ENCODE measurements at regions not wholly inside any gene's neighbourhood (a gene's known extent, or its start where the extent isn't known, plus 50 kb on each side); places are given as distances from the start of the nearest gene placed in this dataset.

DNA sequence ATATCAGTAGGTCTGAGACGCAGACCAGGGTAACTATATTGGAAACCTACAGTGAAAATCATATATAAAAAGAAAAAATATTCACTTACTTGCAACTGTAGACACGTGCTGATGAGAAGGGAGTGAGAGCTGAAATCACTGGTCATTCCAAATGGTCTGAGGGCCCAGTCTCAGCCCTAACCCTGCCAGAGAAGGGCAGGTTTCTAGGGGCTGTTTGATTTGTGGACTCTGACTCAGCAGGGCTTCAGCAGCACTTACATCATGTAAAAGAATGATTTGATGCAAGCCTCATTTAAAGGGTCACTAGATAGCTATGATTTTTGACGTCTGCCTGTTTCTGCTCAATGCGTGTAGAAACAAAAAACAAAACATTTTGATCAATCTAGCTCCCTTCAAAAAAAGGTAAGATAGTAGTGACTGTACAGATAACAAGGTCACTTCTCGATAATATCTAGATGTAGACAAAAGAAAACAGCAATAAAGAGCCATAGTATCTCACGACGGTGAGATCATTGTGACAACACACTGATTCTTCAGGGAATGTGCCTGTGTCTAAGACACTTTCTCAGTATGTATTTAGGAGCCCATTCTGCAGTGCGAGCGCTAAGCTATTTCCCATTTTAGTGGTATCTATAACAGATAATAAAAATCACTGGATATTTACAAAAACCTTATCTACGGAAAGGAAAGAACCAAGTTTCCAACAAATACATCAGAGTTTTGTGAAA lies 307.2 kb downstream of the HIVEP2 start:
- Histone ChIP-seq H3K36me3 (ENCODE audit: control insufficient read depth, insufficient read depth, low read length) (no peaks in the 10 kb centered on the region), H3K4me3 (replicated peaks; ENCODE audit: low read depth, low read length) (no peak overlapping the region), H3K27me3 (replicated peaks; ENCODE audit: control insufficient read depth, insufficient read depth, low read length) (no peaks in the 10 kb centered on the region)
- TF ChIP-seq, protein P1, sequence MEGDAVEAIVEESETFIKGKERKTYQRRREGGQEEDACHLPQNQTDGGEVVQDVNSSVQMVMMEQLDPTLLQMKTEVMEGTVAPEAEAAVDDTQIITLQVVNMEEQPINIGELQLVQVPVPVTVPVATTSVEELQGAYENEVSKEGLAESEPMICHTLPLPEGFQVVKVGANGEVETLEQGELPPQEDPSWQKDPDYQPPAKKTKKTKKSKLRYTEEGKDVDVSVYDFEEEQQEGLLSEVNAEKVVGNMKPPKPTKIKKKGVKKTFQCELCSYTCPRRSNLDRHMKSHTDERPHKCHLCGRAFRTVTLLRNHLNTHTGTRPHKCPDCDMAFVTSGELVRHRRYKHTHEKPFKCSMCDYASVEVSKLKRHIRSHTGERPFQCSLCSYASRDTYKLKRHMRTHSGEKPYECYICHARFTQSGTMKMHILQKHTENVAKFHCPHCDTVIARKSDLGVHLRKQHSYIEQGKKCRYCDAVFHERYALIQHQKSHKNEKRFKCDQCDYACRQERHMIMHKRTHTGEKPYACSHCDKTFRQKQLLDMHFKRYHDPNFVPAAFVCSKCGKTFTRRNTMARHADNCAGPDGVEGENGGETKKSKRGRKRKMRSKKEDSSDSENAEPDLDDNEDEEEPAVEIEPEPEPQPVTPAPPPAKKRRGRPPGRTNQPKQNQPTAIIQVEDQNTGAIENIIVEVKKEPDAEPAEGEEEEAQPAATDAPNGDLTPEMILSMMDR (IDR thresholded peaks at IDR 0.05; ENCODE audit: insufficient read depth, low read length, poor library complexity, severe bottlenecking) = no peak
- DNase-seq (ENCODE audit: extremely low read depth, insufficient read length) = no peak

DNA sequence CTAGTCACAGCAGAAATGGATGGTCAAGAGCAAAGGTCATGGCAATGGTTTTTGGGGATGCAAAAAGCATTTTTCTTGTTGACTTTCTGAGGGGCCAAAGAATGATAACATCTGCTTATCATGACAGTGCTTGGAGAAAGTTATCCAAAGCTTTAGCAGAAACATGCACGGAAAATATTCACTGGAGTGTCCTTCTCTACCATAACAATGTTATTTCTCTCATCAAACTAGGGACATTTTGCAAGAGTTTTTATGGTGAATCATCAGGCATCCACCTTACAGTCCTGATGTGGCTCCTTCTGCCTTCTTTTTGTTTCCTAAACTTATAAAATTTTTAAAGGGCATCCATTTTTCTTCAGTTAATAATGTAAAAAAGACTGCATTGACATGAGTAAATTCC lies 302.3 kb downstream of the HIVEP2 start:
- H3K36me3 ChIP-seq (ENCODE audit: control insufficient read depth, insufficient read depth, low read length) = no peaks in the 10 kb centered on the region
- no peak for DNase-seq (ENCODE audit: extremely low read depth, insufficient read length)
- TF ChIP-seq, protein P1 (IDR thresholded peaks at IDR 0.05; ENCODE audit: insufficient read depth, low read length, poor library complexity, severe bottlenecking) = no peak
- no peak overlapping the region for H3K4me3 ChIP-seq (replicated peaks; ENCODE audit: low read depth, low read length)
- H3K27me3 ChIP-seq (replicated peaks; ENCODE audit: control insufficient read depth, insufficient read depth, low read length) = no peaks in the 10 kb centered on the region; the same call in 1 of the 2 replicates

DNA sequence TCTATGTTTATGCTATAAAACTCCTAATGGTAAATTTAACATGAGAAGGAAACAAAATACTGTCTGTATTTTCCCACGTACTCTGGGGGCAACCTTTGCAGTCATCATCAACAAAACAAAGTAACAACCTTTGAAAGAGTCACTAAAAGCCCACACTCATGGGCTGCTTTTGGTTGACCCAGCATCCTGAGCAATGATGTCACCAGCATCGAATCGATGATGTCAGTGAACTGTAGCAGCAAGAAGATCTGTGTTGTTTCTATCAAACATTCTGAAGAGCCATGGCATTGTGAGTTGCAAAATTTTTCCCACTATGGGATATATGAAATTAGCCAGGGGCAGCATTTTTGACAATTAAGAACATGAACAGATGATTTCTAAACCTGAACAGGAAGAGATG lies 300.1 kb downstream of the HIVEP2 start:
- no peak for DNase-seq (ENCODE audit: extremely low read depth, insufficient read length)
- TF ChIP-seq, protein P1 (IDR thresholded peaks at IDR 0.05; ENCODE audit: insufficient read depth, low read length, poor library complexity, severe bottlenecking) = no peak
- Histone ChIP-seq H3K36me3 (ENCODE audit: control insufficient read depth, insufficient read depth, low read length) (no peaks in the 10 kb centered on the region), H3K27me3 (replicated peaks; ENCODE audit: control insufficient read depth, insufficient read depth, low read length) (no peaks in the 10 kb centered on the region; the same call in 1 of the 2 replicates), H3K4me3 (replicated peaks; ENCODE audit: low read depth, low read length) (no peak overlapping the region)

DNA sequence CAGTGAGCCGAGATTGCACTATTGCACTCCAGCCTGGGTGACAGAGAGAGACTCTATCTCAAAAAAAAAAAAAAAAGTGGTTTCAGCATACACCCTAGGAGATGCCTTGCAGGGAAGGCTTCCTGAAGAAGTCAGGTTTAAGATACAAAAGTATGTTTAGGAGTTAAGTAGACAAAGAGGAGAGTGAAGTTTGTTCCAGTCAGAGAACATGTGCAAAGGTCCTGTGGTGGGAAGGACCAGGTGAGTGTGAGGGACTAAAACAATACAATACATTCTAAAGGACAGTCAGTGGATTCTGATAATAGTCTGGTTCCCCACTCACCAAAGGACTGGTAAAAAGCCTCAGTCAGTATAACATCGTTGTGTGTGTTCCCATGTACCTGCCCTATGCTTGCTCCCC lies 299.3 kb downstream of the HIVEP2 start:
- DNase-seq (ENCODE audit: extremely low read depth, insufficient read length) = no peak
- TF ChIP-seq, protein P1 (IDR thresholded peaks at IDR 0.05; ENCODE audit: insufficient read depth, low read length, poor library complexity, severe bottlenecking) = no peak

DNA sequence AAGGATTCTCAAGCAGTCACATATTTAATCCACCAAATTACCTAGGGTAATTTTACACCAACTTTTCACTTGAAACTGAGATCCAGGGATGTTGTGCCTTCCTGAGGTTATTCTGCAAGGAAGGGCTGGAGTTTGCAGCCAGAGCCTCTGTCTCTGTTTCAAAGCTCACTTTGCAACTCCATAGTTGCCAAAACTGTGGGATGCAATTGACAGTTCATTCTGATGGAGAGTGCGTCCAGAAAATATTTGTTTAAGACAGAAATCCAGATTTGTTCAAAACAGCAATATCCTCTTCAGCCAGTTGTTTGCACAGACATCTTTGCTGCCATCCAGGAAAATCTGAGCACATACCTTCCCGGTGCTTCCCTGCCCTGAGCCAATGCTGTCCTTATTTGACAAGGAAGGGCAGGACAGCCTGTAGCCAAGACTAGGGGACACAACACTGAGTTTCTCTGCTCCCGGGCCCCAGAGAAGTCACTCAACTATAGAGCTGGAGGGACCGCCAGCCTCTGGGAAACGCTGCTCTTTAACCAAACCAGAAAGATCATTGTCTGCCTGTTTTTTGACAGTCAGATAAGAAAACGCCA lies 297.4 kb downstream of the HIVEP2 start:
- no peaks in the 10 kb centered on the region; the same call in 1 of the 2 replicates for H3K27me3 ChIP-seq (replicated peaks; ENCODE audit: control insufficient read depth, insufficient read depth, low read length)
- TF ChIP-seq, protein P1 (IDR thresholded peaks at IDR 0.05; ENCODE audit: insufficient read depth, low read length, poor library complexity, severe bottlenecking) = no peak
- no peak overlapping the region for H3K4me3 ChIP-seq (replicated peaks; ENCODE audit: low read depth, low read length)
- H3K36me3 ChIP-seq (ENCODE audit: control insufficient read depth, insufficient read depth, low read length) = no peaks in the 10 kb centered on the region
- DNase-seq (ENCODE audit: extremely low read depth, insufficient read length) = no peak

More for the DNA sequence above, 299.3 kb downstream of the HIVEP2 start:
- Histone ChIP-seq H3K36me3 (ENCODE audit: control insufficient read depth, insufficient read depth, low read length) (no peaks in the 10 kb centered on the region), H3K4me3 (replicated peaks; ENCODE audit: low read depth, low read length) (no peak overlapping the region), H3K27me3 (replicated peaks; ENCODE audit: control insufficient read depth, insufficient read depth, low read length) (no peaks in the 10 kb centered on the region; the same call in 1 of the 2 replicates)
